ENCODE measurements at regions not wholly inside any gene's neighbourhood (a gene's known extent, or its start where the extent isn't known, plus 50 kb on each side); places are given as distances from the start of the nearest gene placed in this dataset.

GRCh38 chr13:51027644-51028043 lies 83.4 kb downstream of the C13orf42 start:
- Mint-ChIP-seq H3K4me1 (ENCODE audit: low read depth) (no peaks in the 10 kb centered on the region), H3K9me3 (ENCODE audit: low read depth) (peaks cover 7% of the 10 kb centered on the region), H3K27ac (no peak overlapping the region), H3K27me3 (no peaks in the 10 kb centered on the region), H3K36me3 (ENCODE audit: insufficient read depth) (no peaks in the 10 kb centered on the region), H3K4me3 (ENCODE audit: low read depth) (no peak overlapping the region)
- TF ChIP-seq CTCF (IDR thresholded peaks at IDR 0.05; ENCODE audit: unreplicated experiment) = no peak
- DNase-seq (ENCODE audit: low spot score, unreplicated experiment) = no peak

- Mint-ChIP-seq H3K36me3 (ENCODE audit: insufficient read depth) (no peaks in the 10 kb centered on the region), H3K9me3 (ENCODE audit: low read depth) (peaks cover 7% of the 10 kb centered on the region), H3K27ac (no peak overlapping the region), H3K27me3 (no peaks in the 10 kb centered on the region), H3K4me1 (ENCODE audit: low read depth) (no peaks in the 10 kb centered on the region), H3K4me3 (ENCODE audit: low read depth) (no peak overlapping the region)
- DNase-seq (ENCODE audit: low spot score, unreplicated experiment) = no peak
- TF ChIP-seq CTCF (IDR thresholded peaks at IDR 0.05; ENCODE audit: unreplicated experiment) = no peak
Observed at GRCh38 chr13:51026016-51026415, 85.1 kb downstream of the C13orf42 start.

GRCh38 chr13:51025245-51025905 lies 85.7 kb downstream of the C13orf42 start:
- Mint-ChIP-seq H3K27me3 (peaks cover 4% of the 10 kb centered on the region), H3K9me3 (ENCODE audit: low read depth) (peaks cover 7% of the 10 kb centered on the region), H3K4me3 (ENCODE audit: low read depth) (no peak overlapping the region), H3K4me1 (ENCODE audit: low read depth) (no peaks in the 10 kb centered on the region), H3K36me3 (ENCODE audit: insufficient read depth) (no peaks in the 10 kb centered on the region), H3K27ac (no peak overlapping the region)
- TF ChIP-seq CTCF (IDR thresholded peaks at IDR 0.05; ENCODE audit: unreplicated experiment) = no peak
- DNase-seq (ENCODE audit: low spot score, unreplicated experiment) = no peak

- Mint-ChIP-seq H3K36me3 (ENCODE audit: insufficient read depth) (no peaks in the 10 kb centered on the region), H3K27me3 (peaks cover 4% of the 10 kb centered on the region), H3K27ac (no peak overlapping the region), H3K4me1 (ENCODE audit: low read depth) (no peaks in the 10 kb centered on the region), H3K9me3 (ENCODE audit: low read depth) (peaks cover 7% of the 10 kb centered on the region), H3K4me3 (ENCODE audit: low read depth) (no peak overlapping the region)
- TF ChIP-seq CTCF (IDR thresholded peaks at IDR 0.05; ENCODE audit: unreplicated experiment) = no peak
- no peak for DNase-seq (ENCODE audit: low spot score, unreplicated experiment)
Observed at GRCh38 chr13:51021811-51022210, 89.3 kb downstream of the C13orf42 start.

- TF ChIP-seq CTCF (IDR thresholded peaks at IDR 0.05; ENCODE audit: unreplicated experiment) = no peak
- Mint-ChIP-seq H3K36me3 (ENCODE audit: insufficient read depth) (no peaks in the 10 kb centered on the region), H3K27ac (no peak overlapping the region), H3K4me3 (ENCODE audit: low read depth) (no peak overlapping the region), H3K9me3 (ENCODE audit: low read depth) (peaks cover 7% of the 10 kb centered on the region), H3K27me3 (peaks cover 4% of the 10 kb centered on the region), H3K4me1 (ENCODE audit: low read depth) (no peaks in the 10 kb centered on the region)
- DNase-seq (ENCODE audit: low spot score, unreplicated experiment) = no peak
Observed at GRCh38 chr13:51020600-51020999, 90.5 kb downstream of the C13orf42 start.

All from progenitor cell of endocrine pancreas (in vitro differentiated cells).